ENCODE measurements at regions not wholly inside any gene's neighbourhood (a gene's known extent, or its start where the extent isn't known, plus 50 kb on each side); places are given as distances from the start of the nearest gene placed in this dataset.

DNA sequence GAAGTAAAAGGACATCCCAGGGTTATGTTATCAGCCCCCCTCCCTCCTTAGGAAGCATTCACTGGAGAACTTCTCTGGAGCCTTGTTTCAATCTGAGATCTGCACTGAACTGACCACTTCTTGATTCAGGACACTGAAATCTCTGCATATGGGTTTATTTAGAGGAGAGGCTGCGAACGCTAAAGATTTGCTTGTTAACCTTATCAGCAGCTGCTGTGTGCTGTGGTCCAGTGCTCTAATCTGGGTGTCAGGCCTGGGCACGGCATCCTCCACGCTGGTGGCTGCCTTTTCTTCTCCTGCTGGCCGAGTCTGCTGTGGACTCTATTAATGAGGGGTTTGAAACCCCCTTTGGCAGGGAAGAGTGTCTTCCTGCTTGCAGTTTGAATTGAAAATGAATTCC is 1094.7 kb upstream of the TENM3 start:
- H3K4me2 ChIP-seq, result no peak overlapping the region
- no peaks in the 10 kb centered on the region for H3K4me1 ChIP-seq (ENCODE audit: low read depth, poor library complexity, severe bottlenecking)
- TF ChIP-seq, protein P1, sequence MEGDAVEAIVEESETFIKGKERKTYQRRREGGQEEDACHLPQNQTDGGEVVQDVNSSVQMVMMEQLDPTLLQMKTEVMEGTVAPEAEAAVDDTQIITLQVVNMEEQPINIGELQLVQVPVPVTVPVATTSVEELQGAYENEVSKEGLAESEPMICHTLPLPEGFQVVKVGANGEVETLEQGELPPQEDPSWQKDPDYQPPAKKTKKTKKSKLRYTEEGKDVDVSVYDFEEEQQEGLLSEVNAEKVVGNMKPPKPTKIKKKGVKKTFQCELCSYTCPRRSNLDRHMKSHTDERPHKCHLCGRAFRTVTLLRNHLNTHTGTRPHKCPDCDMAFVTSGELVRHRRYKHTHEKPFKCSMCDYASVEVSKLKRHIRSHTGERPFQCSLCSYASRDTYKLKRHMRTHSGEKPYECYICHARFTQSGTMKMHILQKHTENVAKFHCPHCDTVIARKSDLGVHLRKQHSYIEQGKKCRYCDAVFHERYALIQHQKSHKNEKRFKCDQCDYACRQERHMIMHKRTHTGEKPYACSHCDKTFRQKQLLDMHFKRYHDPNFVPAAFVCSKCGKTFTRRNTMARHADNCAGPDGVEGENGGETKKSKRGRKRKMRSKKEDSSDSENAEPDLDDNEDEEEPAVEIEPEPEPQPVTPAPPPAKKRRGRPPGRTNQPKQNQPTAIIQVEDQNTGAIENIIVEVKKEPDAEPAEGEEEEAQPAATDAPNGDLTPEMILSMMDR (conservative IDR thresholded peaks at IDR 0.05; ENCODE audit: low read depth, low read length), result no peak
- no peak overlapping the region for H3K27ac ChIP-seq
- no peak overlapping the region for H3K4me3 ChIP-seq (IDR thresholded peaks at IDR 0.05; ENCODE audit: insufficient read depth, low read depth, low read length)
- H4K20me1 ChIP-seq (ENCODE audit: insufficient read depth), result no peaks in the 10 kb centered on the region
- no peak overlapping the region for H3K9ac ChIP-seq
- no peaks in the 10 kb centered on the region for H3K79me2 ChIP-seq (ENCODE audit: insufficient read depth, low read depth)
- no peaks in the 10 kb centered on the region for H3K36me3 ChIP-seq (ENCODE audit: insufficient read depth)
- H2AFZ ChIP-seq (ENCODE audit: low read depth), result no peak overlapping the region
- no peaks in the 10 kb centered on the region for H3K27me3 ChIP-seq (ENCODE audit: insufficient read depth, low read depth)

DNA sequence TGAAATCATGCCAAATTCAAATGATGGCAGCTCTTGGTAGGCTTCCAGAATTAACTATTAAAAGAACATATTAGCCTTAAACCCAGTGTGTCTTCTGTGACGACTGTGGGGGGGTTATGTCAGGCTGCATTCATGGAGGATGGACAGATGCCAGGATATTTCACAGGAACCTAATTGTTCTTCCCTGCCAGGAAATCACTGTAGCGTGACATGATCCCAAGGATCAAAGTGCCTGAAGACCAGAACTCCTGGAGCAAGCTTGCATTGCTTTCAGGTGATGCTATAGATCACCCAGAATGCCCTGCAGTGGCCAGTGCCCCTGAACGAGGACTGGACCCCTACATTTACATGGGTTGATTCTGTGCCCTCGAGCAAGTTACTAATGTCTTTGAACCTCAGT is 1093.0 kb upstream of the TENM3 start:
- H3K4me2 ChIP-seq, result no peak overlapping the region
- no peaks in the 10 kb centered on the region for H4K20me1 ChIP-seq (ENCODE audit: insufficient read depth)
- TF ChIP-seq, protein P1 (conservative IDR thresholded peaks at IDR 0.05; ENCODE audit: low read depth, low read length), result no peak
- no peaks in the 10 kb centered on the region for H3K27me3 ChIP-seq (ENCODE audit: insufficient read depth, low read depth)
- H3K4me3 ChIP-seq (IDR thresholded peaks at IDR 0.05; ENCODE audit: insufficient read depth, low read depth, low read length), result no peak overlapping the region
- no peak overlapping the region for H3K9ac ChIP-seq
- no peak overlapping the region for H2AFZ ChIP-seq (ENCODE audit: low read depth)
- H3K27ac ChIP-seq, result no peak overlapping the region
- no peaks in the 10 kb centered on the region for H3K79me2 ChIP-seq (ENCODE audit: insufficient read depth, low read depth)
- H3K4me1 ChIP-seq (ENCODE audit: low read depth, poor library complexity, severe bottlenecking), result no peaks in the 10 kb centered on the region
- no peaks in the 10 kb centered on the region for H3K36me3 ChIP-seq (ENCODE audit: insufficient read depth)

DNA sequence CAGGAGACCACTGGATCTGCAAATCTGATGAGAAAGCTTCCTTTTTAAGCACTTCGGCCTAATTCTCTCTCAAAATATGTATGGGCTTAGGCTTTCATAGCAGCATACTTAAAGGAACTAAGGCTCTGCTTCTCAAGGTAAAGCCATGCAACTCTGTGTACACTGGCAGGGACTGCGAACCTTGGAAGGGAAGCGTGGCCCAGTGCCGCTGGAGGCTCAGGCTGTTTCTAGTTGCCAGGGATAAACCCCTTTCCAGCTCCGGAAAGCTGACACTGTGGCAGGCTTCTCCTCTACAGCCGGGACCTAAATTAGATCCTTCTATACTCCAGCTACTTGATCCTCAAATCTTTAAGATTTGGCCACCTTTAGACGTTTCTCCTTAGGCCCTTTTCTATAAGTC is 1091.3 kb upstream of the TENM3 start:
- Histone ChIP-seq H3K27me3 (ENCODE audit: insufficient read depth, low read depth) (no peaks in the 10 kb centered on the region), H3K4me2 (no peak overlapping the region), H2AFZ (ENCODE audit: low read depth) (no peak overlapping the region), H4K20me1 (ENCODE audit: insufficient read depth) (no peaks in the 10 kb centered on the region), H3K9ac (no peak overlapping the region), H3K36me3 (ENCODE audit: insufficient read depth) (no peaks in the 10 kb centered on the region), H3K4me3 (IDR thresholded peaks at IDR 0.05; ENCODE audit: insufficient read depth, low read depth, low read length) (no peak overlapping the region), H3K27ac (no peak overlapping the region), H3K79me2 (ENCODE audit: insufficient read depth, low read depth) (no peaks in the 10 kb centered on the region), H3K4me1 (ENCODE audit: low read depth, poor library complexity, severe bottlenecking) (peaks cover under 1% of the 10 kb centered on the region)
- TF ChIP-seq, protein P1 (conservative IDR thresholded peaks at IDR 0.05; ENCODE audit: low read depth, low read length), result no peak

DNA sequence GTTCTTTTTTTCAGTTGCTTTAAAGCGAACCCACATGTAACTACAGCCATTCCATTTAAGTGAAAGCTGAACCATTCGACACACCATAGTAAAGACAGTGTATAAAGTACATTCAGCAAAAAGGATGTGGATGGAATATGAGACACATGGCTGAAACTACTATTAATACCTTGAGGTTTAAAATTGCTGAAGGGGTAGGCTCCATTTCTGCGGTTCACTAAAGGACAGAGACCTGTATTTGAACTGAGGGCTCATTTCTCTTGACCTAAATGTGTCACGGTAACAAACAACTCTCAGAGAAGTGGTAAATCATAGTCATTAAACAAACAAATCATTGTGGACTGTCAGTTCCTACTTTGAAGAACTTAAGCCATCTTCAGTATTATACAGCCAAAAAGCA is 1085.6 kb upstream of the TENM3 start:
- Histone ChIP-seq H4K20me1 (ENCODE audit: insufficient read depth) (no peaks in the 10 kb centered on the region), H3K79me2 (ENCODE audit: insufficient read depth, low read depth) (no peaks in the 10 kb centered on the region)
- TF ChIP-seq, protein P1 (conservative IDR thresholded peaks at IDR 0.05; ENCODE audit: low read depth, low read length), result no peak

More for the DNA sequence above, 1085.6 kb upstream of the TENM3 start:
- Histone ChIP-seq H3K9ac (no peak overlapping the region), H3K4me1 (ENCODE audit: low read depth, poor library complexity, severe bottlenecking) (peaks cover 17% of the 10 kb centered on the region), H3K4me2 (peak overlapping the region; percentile 46), H3K27ac (no peak overlapping the region), H3K4me3 (IDR thresholded peaks at IDR 0.05; ENCODE audit: insufficient read depth, low read depth, low read length) (no peak overlapping the region), H3K36me3 (ENCODE audit: insufficient read depth) (no peaks in the 10 kb centered on the region), H2AFZ (ENCODE audit: low read depth) (no peak overlapping the region), H3K27me3 (ENCODE audit: insufficient read depth, low read depth) (no peaks in the 10 kb centered on the region)

Measured in KMS-11 (cell line).